Thoracic aorta (tissue), 2 donors: ENCODE measurements at regions not wholly inside any gene's neighbourhood (a gene's known extent, or its start where the extent isn't known, plus 50 kb on each side); places are given as distances from the start of the nearest gene placed in this dataset.

ENCODE experiments used
- ATAC-seq: fragments of 150-250 bp; one replicate; pipeline ENCODE4 v1.8.0; 2017; ENCODE audit warnings: low read depth; ENCODE audit not compliant: insufficient number of reproducible peaks, low FRiP score
- DNase-seq: peaks from one replicate; pipeline ENCODE4 v3.0.0-alpha.2; 2020; ENCODE audit warnings: low spot score
- H3K27ac ChIP-seq, 2 donors: fragments of 200-600 bp; sonication (generic); 1 replicate in 1 of 2; 2 replicates in 1 of 2; pipeline ENCODE4 v1.5.1; 2016; ENCODE audit warnings: mild to moderate bottlenecking in 2 of 2, moderate library complexity in 2 of 2
- H3K27me3 ChIP-seq: fragments of 200-600 bp; sonication (generic); replicated peaks from 2 replicates; pipeline ENCODE4 v1.6.0; 2016; ENCODE audit warnings: mild to moderate bottlenecking; ENCODE audit not compliant: insufficient read depth
- H3K36me3 ChIP-seq: fragments of 200-600 bp; sonication (generic); one replicate; pipeline ENCODE4 v1.5.1; 2016
- H3K4me1 ChIP-seq, 2 donors: fragments of 200-600 bp; sonication (generic); 1 replicate in 1 of 2; 2 replicates in 1 of 2; pipeline versions ENCODE4 v1.5.1 to v1.6.0; 2016; ENCODE audit warnings: low read depth in 2 of 2, mild to moderate bottlenecking in 1 of 2; ENCODE audit not compliant: control insufficient read depth in 1 of 2
- H3K4me3 ChIP-seq: fragments of 200-600 bp; sonication (generic); 2 replicates; pipeline ENCODE4 v1.5.1; 2016; ENCODE audit warnings: mild to moderate bottlenecking
- H3K9me3 ChIP-seq: fragments of 200-600 bp; sonication (generic); 2 replicates; pipeline ENCODE4 v1.5.1; 2016
- CTCF ChIP-seq: fragments of 200-600 bp; sonication (generic); IDR thresholded peaks from one replicate; pipeline ENCODE4 v1.5.1; 2019; ENCODE audit warnings: antibody characterized with exemption

- Histone ChIP-seq H3K9me3 (no peaks in the 10 kb centered on the region), H3K4me3 (no peak overlapping the region), H3K4me1 (no peaks in the 10 kb centered on the region), H3K27me3 (no peaks in the 10 kb centered on the region), H3K36me3 (no peaks in the 10 kb centered on the region), H3K27ac (no peak overlapping the region)
- no peak for TF ChIP-seq CTCF
- DNase-seq, result no peak
- no peak for ATAC-seq
These were observed 74.1 kb upstream of the PRICKLE1 start for GRCh38 chr12:42663621-42664020.

GRCh38 chr12:42660968-42661937 is 71.7 kb upstream of the PRICKLE1 start:
- no peak for TF ChIP-seq CTCF
- H3K9me3 ChIP-seq, result peaks cover 4% of the 10 kb centered on the region
- H3K27ac ChIP-seq, result no peak overlapping the region
- DNase-seq (no peak), ATAC-seq (no peak)
- no peaks in the 10 kb centered on the region for H3K27me3 ChIP-seq
- no peak overlapping the region for H3K4me3 ChIP-seq
- no peaks in the 10 kb centered on the region for H3K4me1 ChIP-seq
- no peaks in the 10 kb centered on the region for H3K36me3 ChIP-seq

- Histone ChIP-seq H3K27me3 (no peaks in the 10 kb centered on the region), H3K27ac (no peak overlapping the region), H3K9me3 (peaks cover 4% of the 10 kb centered on the region), H3K36me3 (no peaks in the 10 kb centered on the region), H3K4me3 (no peak overlapping the region), H3K4me1 (no peaks in the 10 kb centered on the region)
- no peak for DNase-seq
- TF ChIP-seq CTCF, result no peak
- no peak for ATAC-seq
These were observed 70.6 kb upstream of the PRICKLE1 start for GRCh38 chr12:42660117-42660516.

- TF ChIP-seq CTCF, result no peak
- Histone ChIP-seq H3K4me3 (no peak overlapping the region), H3K4me1 (no peaks in the 10 kb centered on the region), H3K36me3 (no peaks in the 10 kb centered on the region), H3K27me3 (no peaks in the 10 kb centered on the region), H3K9me3 (no peaks in the 10 kb centered on the region), H3K27ac (no peak overlapping the region)
- ATAC-seq, result no peak
- no peak for DNase-seq
These were observed 62.5 kb upstream of the PRICKLE1 start for GRCh38 chr12:42652048-42652447.

GRCh38 chr12:42648061-42648460 is 58.5 kb upstream of the PRICKLE1 start:
- DNase-seq, result no peak
- Histone ChIP-seq H3K27ac (no peak overlapping the region), H3K9me3 (no peaks in the 10 kb centered on the region), H3K27me3 (no peaks in the 10 kb centered on the region), H3K36me3 (no peaks in the 10 kb centered on the region), H3K4me1 (no peaks in the 10 kb centered on the region), H3K4me3 (no peak overlapping the region)
- TF ChIP-seq CTCF, result no peak
- no peak for ATAC-seq
